Endothelial cell of hepatic sinusoid (primary cell): ENCODE measurements at regions not wholly inside any gene's neighbourhood (a gene's known extent, or its start where the extent isn't known, plus 50 kb on each side); places are given as distances from the start of the nearest gene placed in this dataset.

Source experiments
- in situ Hi-C: cut with HindIII; loops from 2 replicates; pipeline ENCODE4 v1.10.0; 2017; ENCODE audit warnings: low sequenced_read_pairs

DNA sequence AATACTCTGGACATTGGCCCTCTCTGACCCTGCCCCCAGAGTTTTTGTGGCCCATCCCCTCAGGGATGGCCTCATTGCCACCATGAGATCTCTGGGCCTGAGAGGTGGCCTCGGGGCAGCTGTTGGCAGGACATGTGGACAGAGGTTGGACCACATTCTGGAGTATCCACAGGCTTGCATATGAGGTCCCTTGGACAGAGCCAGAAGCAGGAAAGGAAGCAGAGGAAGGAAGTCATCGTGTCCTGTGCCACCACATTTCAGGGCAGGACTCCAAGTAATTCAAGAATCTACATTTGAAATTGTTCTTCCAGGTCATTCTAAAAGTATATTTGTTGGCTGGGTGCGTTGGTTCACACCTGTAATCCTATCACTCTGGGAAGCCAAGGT is 95.9 kb upstream of the PPP2R5A start:
- in situ Hi-C loops, result loop anchor here (5.0 kb wide), 1 partner anchor 83 kb away; no protein-coding TSS in a partner anchor

- in situ Hi-C loops, result no loop called here
Measured at GRCh38 chr1:212190169-212190568, 95.0 kb upstream of the PPP2R5A start.

- in situ Hi-C loops, result no loop called here
Measured at GRCh38 chr1:212192261-212192998, 92.8 kb upstream of the PPP2R5A start.

DNA sequence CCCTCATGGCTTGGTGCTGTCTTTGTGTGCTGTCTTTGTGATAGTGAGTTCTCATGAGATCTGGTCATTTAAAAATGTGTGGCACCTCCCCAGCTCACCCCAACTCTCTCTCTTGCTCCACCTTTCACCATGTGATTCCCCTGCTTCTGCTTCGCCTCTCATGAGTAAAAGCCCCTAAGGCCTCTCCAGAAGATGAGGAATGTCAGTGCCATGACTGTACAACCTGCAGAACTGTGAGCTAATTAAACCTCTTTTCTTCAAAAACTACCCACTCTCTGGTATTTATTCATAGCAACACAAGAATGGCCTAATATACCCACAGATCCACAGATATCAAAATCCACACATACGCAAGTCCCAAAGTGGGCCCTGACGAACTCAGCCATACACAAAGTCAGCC is 88.9 kb upstream of the PPP2R5A start:
- in situ Hi-C loops, result no loop called here

DNA sequence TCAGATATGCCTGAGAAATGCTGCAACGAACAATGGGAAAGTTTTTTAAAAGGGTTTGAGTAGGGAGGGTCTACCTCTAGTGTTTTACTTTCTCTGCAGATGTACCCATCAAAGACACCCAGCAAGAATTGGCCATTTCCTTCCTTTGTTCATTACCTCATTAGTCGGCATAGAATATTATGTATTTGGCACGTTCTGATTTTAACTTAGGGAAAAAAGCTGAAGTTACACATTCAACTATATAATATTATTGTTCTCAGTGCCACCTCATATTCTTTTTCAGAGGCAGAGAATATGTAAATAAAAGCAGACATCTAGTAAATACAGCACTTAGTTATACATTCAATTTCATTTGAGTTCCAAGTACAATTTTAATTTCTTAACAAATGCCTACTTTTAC is 83.7 kb upstream of the PPP2R5A start:
- in situ Hi-C loops, result no loop called here

GRCh38 chr1:212203630-212204029 is 81.6 kb upstream of the PPP2R5A start:
- in situ Hi-C loops, result no loop called here

DNA sequence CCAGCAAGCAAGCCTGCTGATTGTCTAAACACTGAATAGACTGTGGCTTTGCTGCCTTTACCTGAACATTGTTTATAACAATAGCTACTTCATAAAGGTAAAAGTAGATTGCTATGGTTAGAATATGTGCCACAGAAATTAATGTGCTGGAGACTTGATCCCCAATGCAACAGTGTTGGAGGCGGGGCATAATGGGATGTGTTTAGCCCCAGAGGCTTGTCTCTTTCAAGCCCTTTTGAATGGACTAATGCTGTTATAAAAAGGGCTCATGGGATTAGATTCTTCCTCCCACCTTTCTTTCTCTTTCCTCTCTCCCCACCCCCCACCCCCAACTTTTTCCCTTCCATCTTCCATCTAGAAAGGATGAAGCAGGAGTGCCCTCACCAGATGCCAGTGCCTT is 80.2 kb upstream of the PPP2R5A start:
- in situ Hi-C loops, result no loop called here

- in situ Hi-C loops, result no loop called here
Measured at GRCh38 chr1:212205843-212206242, 79.4 kb upstream of the PPP2R5A start.

DNA sequence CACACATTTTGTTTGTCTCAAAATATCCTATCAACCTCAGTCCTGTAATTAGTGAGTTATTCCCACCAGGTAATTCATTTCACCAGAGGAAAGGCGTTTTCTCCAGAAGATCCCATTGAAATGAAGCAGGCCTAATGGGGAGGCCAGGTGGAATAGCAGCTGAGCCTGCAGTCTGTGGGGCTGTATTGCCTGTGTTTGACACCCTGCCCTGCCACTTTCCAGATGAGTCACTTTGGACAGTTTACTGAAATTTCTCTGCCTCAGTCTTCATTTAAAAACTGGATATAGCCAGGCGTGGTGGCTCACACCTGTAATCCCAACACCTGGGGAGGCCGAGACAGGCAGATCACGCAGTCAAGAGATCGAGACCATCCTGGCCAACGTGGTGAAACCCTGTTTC is 78.1 kb upstream of the PPP2R5A start:
- in situ Hi-C loops, result no loop called here

GRCh38 chr1:212207822-212208520 is 77.2 kb upstream of the PPP2R5A start:
- in situ Hi-C loops, result no loop called here

GRCh38 chr1:212208978-212209644 is 76.1 kb upstream of the PPP2R5A start:
- in situ Hi-C loops, result no loop called here

- in situ Hi-C loops, result no loop called here
Measured at GRCh38 chr1:212211371-212211770, 73.8 kb upstream of the PPP2R5A start.

DNA sequence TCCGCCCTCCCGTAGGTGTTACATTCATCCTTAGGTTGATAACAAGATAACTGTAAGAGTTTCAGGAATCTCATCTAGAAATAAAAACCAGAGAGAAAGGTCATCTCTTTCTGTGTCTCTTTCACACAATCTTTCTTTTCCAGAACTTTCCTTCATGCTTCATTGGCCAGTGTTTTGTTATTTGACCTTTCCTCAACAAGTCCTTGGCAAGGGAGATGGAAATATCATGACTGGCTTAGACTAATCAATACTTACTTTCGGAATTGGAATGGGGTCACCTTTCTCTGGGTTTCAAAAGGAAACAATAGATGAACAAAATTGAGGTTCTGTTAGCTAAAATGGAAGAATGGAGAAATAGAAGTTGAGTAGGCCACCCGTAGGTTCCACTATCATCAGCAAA is 72.9 kb upstream of the PPP2R5A start:
- in situ Hi-C loops, result no loop called here

DNA sequence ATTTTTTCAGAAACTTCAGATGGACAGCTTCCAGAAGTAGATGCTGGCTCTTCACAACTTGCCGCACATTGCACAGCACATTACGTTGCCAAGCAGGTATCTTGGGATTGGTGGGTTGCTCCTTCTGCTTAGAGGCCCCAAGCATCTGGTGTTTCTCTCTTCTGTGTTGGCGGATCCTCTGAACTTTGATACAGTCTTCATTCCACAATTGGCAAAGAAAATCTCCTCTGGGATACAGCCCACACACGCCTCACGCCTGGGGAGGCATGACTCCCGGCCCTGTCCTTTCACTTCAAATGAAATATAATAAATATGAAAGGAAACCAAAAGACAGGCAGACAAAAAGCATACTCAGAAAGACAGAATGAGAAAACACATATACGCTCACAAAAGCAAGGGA is 72.3 kb upstream of the PPP2R5A start:
- in situ Hi-C loops, result no loop called here

DNA sequence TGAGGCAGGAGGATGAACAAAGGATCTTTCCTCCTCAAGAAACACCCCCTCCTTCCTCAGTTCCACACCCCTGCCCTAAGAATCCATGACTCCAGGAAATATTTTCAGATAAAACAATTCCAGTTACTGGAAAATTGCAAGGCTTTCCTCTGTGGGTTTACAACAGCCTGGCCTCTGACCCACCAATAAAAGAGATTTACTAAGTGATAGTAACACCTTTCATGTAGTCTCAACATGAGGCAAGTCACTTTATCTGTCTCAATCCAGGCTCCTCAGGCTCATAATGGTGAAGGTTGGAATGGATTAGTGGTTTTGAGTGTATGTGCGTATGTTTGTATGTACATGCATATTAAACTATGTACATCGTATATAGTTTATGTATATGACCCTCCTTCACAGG is 71.4 kb upstream of the PPP2R5A start:
- in situ Hi-C loops, result no loop called here

DNA sequence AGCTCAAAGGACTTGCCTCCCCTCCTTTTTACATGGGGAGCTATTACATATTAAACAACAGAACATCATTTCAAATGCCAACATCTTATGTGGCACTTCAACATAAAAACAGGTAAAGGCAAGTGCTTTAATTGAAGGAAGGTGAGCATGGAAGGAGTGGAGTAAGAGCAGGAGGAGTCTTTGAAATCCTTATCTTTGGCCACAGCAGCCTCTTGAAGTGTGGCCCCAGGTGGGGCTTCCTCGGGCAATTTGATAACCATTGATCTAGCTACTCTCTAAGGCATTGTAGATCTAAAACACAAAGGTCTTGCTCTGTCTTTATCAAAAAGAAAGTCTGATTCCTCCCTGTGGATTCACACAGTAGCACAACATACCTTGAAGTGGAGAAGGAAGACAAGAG is 70.9 kb upstream of the PPP2R5A start:
- in situ Hi-C loops, result no loop called here

GRCh38 chr1:212215910-212216309 is 69.3 kb upstream of the PPP2R5A start:
- in situ Hi-C loops, result no loop called here

- in situ Hi-C loops, result no loop called here
Measured at GRCh38 chr1:212217633-212218032, 67.6 kb upstream of the PPP2R5A start.

DNA sequence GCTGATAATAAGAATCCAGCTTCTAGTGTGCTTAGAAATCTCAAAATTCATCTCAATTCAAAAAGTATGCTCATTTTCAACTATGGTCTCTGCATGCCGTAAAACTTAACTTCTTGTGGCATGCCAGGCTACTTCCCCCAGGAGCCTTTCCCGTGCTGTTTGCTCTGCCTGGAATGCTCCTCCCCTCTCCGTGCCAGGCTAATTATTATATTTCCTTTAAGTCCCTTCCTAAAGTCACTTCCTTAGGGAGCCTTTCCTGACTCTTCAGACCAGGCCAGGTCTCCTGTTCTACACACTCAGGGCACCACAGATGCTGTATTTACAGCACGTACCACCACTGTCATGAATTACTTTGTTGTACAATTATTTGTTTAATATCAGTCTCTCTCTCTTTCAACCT is 67.1 kb upstream of the PPP2R5A start:
- in situ Hi-C loops, result no loop called here

GRCh38 chr1:212218911-212219310 is 66.3 kb upstream of the PPP2R5A start:
- in situ Hi-C loops, result no loop called here

GRCh38 chr1:212219679-212220463 is 65.3 kb upstream of the PPP2R5A start:
- in situ Hi-C loops, result no loop called here
